NCI-H748 treated with DMSO at 0.1 percent for 48 hours (cell line): ENCODE measurements at regions not wholly inside any gene's neighbourhood (a gene's known extent, or its start where the extent isn't known, plus 50 kb on each side); places are given as distances from the start of the nearest gene placed in this dataset.

ENCODE experiments used
- DNase-seq: peaks from one replicate; lab custom pipeline; 2025; lab: John Stamatoyannopoulos, UW

GRCh38 chr10:78481842-78482241 is 448.2 kb downstream of the RPS24 start:
- DNase-seq, result no peak

- DNase-seq, result no peak
Observed at GRCh38 chr10:78483641-78484040, 450.0 kb downstream of the RPS24 start.

- no peak for DNase-seq
Observed at GRCh38 chr10:78489034-78489433, 455.4 kb downstream of the RPS24 start.

- no peak for DNase-seq
Observed at GRCh38 chr10:78491812-78492211, 458.1 kb downstream of the RPS24 start.

- no peak for DNase-seq
Observed at GRCh38 chr10:78492424-78492823, 458.8 kb downstream of the RPS24 start.

GRCh38 chr10:78494179-78494578 is 460.5 kb downstream of the RPS24 start:
- no peak for DNase-seq

- no peak for DNase-seq
Observed at GRCh38 chr10:78502210-78502936, 468.7 kb downstream of the RPS24 start.

- no peak for DNase-seq
Observed at GRCh38 chr10:78504181-78504580, 470.5 kb downstream of the RPS24 start.

- DNase-seq, result no peak
Observed at GRCh38 chr10:78505657-78506056, 472.0 kb downstream of the RPS24 start.

- DNase-seq, result no peak
Observed at GRCh38 chr10:78506614-78507013, 473.0 kb downstream of the RPS24 start.

- DNase-seq, result no peak
Observed at GRCh38 chr10:78507510-78508160, 474.0 kb downstream of the RPS24 start.

GRCh38 chr10:78508955-78509748 is 475.5 kb downstream of the RPS24 start:
- DNase-seq, result no peak

GRCh38 chr10:78510566-78511323 is 477.1 kb downstream of the RPS24 start:
- DNase-seq, result no peak

GRCh38 chr10:78511324-78512204 is 477.9 kb downstream of the RPS24 start:
- DNase-seq, result no peak

- DNase-seq, result no peak
Observed at GRCh38 chr10:78512205-78512550, 478.5 kb downstream of the RPS24 start.

GRCh38 chr10:78513330-78513729 is 479.7 kb downstream of the RPS24 start:
- no peak for DNase-seq

GRCh38 chr10:78513986-78514385 is 480.3 kb downstream of the RPS24 start:
- no peak for DNase-seq

- DNase-seq, result no peak
Observed at GRCh38 chr10:78514459-78514858, 480.8 kb downstream of the RPS24 start.

- DNase-seq, result no peak
Observed at GRCh38 chr10:78515038-78515872, 481.6 kb downstream of the RPS24 start.

- no peak for DNase-seq
Observed at GRCh38 chr10:78515873-78516153, 482.1 kb downstream of the RPS24 start.

- DNase-seq, result no peak
Observed at GRCh38 chr10:78516236-78516635, 482.6 kb downstream of the RPS24 start.
